ENCODE measurements at regions not wholly inside any gene's neighbourhood (a gene's known extent, or its start where the extent isn't known, plus 50 kb on each side); places are given as distances from the start of the nearest gene placed in this dataset.
A peak's percentile ranks its signal among the peaks of the same experiment; 100 is the strongest.

DNA sequence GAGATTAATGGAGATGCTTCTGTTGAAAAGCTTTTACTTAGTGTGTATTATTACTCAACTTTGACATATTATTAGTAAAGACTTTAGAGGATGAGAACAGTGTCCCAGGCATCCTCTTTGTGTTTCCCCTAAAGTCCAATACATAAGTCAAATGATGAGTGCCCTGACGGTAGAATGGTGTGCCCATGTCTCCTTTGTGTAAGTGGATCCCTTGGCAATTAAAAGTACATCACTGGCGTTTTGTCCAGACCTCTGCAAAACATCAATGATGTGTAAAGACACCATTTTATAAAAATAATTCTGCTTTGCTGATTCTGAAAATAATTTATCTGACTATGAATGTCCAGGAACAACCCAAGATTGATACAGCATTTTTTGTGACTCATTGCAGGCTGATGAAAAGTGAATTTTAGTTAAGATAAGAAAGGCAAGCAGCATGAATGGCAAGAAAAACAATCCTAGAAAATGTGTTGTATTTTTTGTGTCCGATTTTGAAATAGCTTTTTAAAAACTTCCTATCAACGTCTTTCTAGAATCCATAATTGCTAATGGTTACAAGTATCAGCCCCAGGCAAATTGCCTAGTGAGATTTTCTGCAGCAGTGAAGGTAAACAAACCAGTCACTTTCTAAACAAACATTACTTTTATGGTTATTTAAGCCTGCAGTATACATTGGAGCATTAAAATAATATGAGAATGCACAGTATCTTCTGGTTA, 251.5 kb downstream of the PTPRC start (continued):
- TF ChIP-seq, protein P1, sequence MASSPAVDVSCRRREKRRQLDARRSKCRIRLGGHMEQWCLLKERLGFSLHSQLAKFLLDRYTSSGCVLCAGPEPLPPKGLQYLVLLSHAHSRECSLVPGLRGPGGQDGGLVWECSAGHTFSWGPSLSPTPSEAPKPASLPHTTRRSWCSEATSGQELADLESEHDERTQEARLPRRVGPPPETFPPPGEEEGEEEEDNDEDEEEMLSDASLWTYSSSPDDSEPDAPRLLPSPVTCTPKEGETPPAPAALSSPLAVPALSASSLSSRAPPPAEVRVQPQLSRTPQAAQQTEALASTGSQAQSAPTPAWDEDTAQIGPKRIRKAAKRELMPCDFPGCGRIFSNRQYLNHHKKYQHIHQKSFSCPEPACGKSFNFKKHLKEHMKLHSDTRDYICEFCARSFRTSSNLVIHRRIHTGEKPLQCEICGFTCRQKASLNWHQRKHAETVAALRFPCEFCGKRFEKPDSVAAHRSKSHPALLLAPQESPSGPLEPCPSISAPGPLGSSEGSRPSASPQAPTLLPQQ (tag by site-specific recombination; IDR thresholded peaks at IDR 0.05): no peak
- TF ChIP-seq, protein P2, sequence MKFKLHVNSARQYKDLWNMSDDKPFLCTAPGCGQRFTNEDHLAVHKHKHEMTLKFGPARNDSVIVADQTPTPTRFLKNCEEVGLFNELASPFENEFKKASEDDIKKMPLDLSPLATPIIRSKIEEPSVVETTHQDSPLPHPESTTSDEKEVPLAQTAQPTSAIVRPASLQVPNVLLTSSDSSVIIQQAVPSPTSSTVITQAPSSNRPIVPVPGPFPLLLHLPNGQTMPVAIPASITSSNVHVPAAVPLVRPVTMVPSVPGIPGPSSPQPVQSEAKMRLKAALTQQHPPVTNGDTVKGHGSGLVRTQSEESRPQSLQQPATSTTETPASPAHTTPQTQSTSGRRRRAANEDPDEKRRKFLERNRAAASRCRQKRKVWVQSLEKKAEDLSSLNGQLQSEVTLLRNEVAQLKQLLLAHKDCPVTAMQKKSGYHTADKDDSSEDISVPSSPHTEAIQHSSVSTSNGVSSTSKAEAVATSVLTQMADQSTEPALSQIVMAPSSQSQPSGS (tag by site-specific recombination; IDR thresholded peaks at IDR 0.05; ENCODE audit: low read depth): no peak

DNA sequence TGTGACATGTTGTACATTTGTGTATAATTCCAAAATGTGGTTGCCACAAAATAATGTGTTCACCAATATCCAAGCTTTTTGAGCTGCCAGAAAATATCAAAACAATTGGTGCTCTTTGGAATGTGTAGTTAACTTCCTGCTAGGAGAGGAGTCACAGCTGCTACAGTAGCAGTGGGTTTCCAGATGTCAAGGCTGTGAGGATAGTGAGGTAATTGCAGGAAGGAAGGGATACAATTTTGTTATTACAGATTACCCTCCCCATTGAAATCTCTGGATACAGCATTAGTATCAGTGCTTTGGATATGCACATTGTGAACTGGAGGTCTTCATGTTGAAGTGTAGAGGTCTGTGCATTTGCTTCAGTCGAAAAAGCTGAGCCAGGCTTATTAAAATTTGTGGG, 253.2 kb downstream of the PTPRC start:
- no peak overlapping the region for H3K27ac ChIP-seq (ENCODE audit: extremely low read depth, low read depth, low read length)
- POLR2A ChIA-PET: interaction anchor here (2.5 kb wide), 1 partner anchor 44 kb away, joined by 12 read pairs; no protein-coding TSS in a partner anchor
- TF ChIP-seq, protein P3, sequence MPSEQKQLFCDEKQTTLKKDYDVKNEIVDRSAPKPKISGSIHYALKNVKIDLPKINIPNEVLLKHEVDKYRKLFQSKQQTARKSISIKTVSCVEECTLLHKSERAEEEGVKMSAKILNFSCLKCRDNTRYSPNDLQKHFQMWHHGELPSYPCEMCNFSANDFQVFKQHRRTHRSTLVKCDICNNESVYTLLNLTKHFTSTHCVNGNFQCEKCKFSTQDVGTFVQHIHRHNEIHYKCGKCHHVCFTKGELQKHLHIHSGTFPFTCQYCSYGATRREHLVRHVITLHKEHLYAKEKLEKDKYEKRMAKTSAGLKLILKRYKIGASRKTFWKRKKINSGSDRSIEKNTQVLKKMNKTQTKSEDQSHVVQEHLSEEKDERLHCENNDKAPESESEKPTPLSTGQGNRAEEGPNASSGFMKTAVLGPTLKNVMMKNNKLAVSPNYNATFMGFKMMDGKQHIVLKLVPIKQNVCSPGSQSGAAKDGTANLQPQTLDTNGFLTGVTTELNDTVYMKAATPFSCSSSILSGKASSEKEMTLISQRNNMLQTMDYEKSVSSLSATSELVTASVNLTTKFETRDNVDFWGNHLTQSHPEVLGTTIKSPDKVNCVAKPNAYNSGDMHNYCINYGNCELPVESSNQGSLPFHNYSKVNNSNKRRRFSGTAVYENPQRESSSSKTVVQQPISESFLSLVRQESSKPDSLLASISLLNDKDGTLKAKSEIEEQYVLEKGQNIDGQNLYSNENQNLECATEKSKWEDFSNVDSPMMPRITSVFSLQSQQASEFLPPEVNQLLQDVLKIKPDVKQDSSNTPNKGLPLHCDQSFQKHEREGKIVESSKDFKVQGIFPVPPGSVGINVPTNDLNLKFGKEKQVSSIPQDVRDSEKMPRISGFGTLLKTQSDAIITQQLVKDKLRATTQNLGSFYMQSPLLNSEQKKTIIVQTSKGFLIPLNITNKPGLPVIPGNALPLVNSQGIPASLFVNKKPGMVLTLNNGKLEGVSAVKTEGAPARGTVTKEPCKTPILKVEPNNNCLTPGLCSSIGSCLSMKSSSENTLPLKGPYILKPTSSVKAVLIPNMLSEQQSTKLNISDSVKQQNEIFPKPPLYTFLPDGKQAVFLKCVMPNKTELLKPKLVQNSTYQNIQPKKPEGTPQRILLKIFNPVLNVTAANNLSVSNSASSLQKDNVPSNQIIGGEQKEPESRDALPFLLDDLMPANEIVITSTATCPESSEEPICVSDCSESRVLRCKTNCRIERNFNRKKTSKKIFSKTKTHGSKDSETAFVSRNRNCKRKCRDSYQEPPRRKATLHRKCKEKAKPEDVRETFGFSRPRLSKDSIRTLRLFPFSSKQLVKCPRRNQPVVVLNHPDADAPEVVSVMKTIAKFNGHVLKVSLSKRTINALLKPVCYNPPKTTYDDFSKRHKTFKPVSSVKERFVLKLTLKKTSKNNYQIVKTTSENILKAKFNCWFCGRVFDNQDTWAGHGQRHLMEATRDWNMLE (tag by site-specific recombination; conservative IDR thresholded peaks at IDR 0.05; ENCODE audit: low read depth): no peak
- peak; percentile 82 for TF ChIP-seq OSR2 (tag by site-specific recombination; IDR thresholded peaks at IDR 0.05)
- TF ChIP-seq ZNF423 (tag by site-specific recombination; IDR thresholded peaks at IDR 0.05): no peak
- no peak for TF ChIP-seq ZNF623 (tag by site-specific recombination; IDR thresholded peaks at IDR 0.05)
- TF ChIP-seq, protein P4, sequence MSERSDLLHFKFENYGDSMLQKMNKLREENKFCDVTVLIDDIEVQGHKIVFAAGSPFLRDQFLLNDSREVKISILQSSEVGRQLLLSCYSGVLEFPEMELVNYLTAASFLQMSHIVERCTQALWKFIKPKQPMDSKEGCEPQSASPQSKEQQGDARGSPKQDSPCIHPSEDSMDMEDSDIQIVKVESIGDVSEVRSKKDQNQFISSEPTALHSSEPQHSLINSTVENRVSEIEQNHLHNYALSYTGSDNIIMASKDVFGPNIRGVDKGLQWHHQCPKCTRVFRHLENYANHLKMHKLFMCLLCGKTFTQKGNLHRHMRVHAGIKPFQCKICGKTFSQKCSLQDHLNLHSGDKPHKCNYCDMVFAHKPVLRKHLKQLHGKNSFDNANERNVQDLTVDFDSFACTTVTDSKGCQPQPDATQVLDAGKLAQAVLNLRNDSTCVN (tag by site-specific recombination; optimal IDR thresholded peaks at IDR 0.05): no peak
- TF ChIP-seq SP7 (tag by site-specific recombination; IDR thresholded peaks at IDR 0.05): no peak

DNA sequence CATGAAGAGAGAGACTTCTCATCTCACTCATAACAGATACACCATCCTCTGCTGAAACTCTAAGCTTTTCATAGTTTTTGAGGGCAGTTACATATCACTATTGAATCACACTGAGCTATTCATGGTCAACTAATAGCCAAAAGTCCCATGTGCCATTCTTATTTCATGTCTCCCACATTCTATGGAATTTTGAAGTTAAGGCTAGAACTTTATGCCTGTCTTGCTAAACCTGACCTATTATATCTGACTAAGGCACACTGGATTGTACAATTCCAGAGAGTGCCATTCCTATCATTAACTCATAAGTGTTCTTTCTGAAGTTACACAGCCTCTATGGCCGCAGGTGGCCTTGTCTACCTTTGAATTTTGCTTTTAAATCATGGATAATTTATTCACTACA, 254.3 kb downstream of the PTPRC start:
- CTCF ChIA-PET: no interaction called here
- H3K36me3 ChIP-seq (ENCODE audit: control insufficient read depth in 2 of 2, insufficient read depth in 1 of 2, low read length in 2 of 2): peaks cover 4 to 8% of the 10 kb centered on the region in 2 experiments
- TF ChIP-seq GLI4 (tag by site-specific recombination; IDR thresholded peaks at IDR 0.05) (no peak), ZNF571 (tag by site-specific recombination; IDR thresholded peaks at IDR 0.05) (no peak), ZNF433 (tag by site-specific recombination; IDR thresholded peaks at IDR 0.05; ENCODE audit: low read depth) (no peak), HOXA7 (CRISPR knock-in tag; IDR thresholded peaks at IDR 0.05; ENCODE audit: borderline replicate concordance) (no peak), ZNF19 (tag by site-specific recombination; IDR thresholded peaks at IDR 0.05; ENCODE audit: low read depth) (no peak), ZNF707 (tag by site-specific recombination; IDR thresholded peaks at IDR 0.05) (no peak), TRIM28 (IDR thresholded peaks at IDR 0.05; ENCODE audit: borderline replicate concordance, low read length) (no peak), MEIS1 (CRISPR knock-in tag; IDR thresholded peaks at IDR 0.05; ENCODE audit: borderline replicate concordance) (no peak), ZXDB (tag by site-specific recombination; IDR thresholded peaks at IDR 0.05) (no peak), ZFP3 (tag by site-specific recombination; IDR thresholded peaks at IDR 0.05; ENCODE audit: low read depth) (no peak), ZNF132 (tag by site-specific recombination; IDR thresholded peaks at IDR 0.05; ENCODE audit: borderline replicate concordance) (no peak), ZNF776 (tag by site-specific recombination; IDR thresholded peaks at IDR 0.05; ENCODE audit: borderline replicate concordance) (no peak), ZNF510 (tag by site-specific recombination; IDR thresholded peaks at IDR 0.05; ENCODE audit: insufficient replicate concordance) (no peak)
- H3K27ac ChIP-seq (ENCODE audit: extremely low read depth, low read depth, low read length): no peak overlapping the region
- no peak overlapping the region for H3K4me3 ChIP-seq (ENCODE audit: low read depth, low read length)
- POLR2A ChIA-PET: interaction anchor here (2.5 kb wide), 1 partner anchor 43 kb away, joined by 12 read pairs; no protein-coding TSS in a partner anchor
- no peaks in the 10 kb centered on the region for H3K9me3 ChIP-seq (ENCODE audit: control insufficient read depth, insufficient read depth, low read depth, low read length)
- peaks cover 27% of the 10 kb centered on the region for H3K4me1 ChIP-seq (ENCODE audit: control insufficient read depth, insufficient read depth, low read length)

More for the DNA sequence above, 253.2 kb downstream of the PTPRC start:
- CTCF ChIA-PET: no interaction called here
- Histone ChIP-seq H3K4me1 (ENCODE audit: control insufficient read depth, insufficient read depth, low read length) (peaks cover 27% of the 10 kb centered on the region), H3K4me3 (ENCODE audit: low read depth, low read length) (no peak overlapping the region), H3K36me3 (ENCODE audit: control insufficient read depth in 2 of 2, insufficient read depth in 1 of 2, low read length in 2 of 2) (peaks cover 4% of the 10 kb centered on the region in 2 experiments; a peak in 2 of 3 replicates), H3K9me3 (ENCODE audit: control insufficient read depth, insufficient read depth, low read depth, low read length) (no peaks in the 10 kb centered on the region)

Data from HEK293 (cell line).